Stomach (tissue), 4 donors: ENCODE measurements at regions not wholly inside any gene's neighbourhood (a gene's known extent, or its start where the extent isn't known, plus 50 kb on each side); places are given as distances from the start of the nearest gene placed in this dataset.

Source experiments
- CTCF ChIP-seq, 7 experiments: fragments of 450-650 bp in 4 of 7; fragments of 200-600 bp in 3 of 7; sonication (generic) in 3 of 7; IDR thresholded peaks; one replicate each; pipeline ENCODE4 v1.5.1; 2016 to 2019; ENCODE audit warnings: antibody characterized with exemption in 7 of 7, control low read depth in 2 of 7, mild to moderate bottlenecking in 1 of 7
- POLR2A ChIP-seq, 4 donors: fragments of 450-650 bp; IDR thresholded peaks; one replicate each; pipeline ENCODE4 v1.6.1; 2016; ENCODE audit warnings: antibody characterized with exemption in 4 of 4, control low read depth in 2 of 4, mild to moderate bottlenecking in 1 of 4, moderate library complexity in 1 of 4
- POLR2AphosphoS5 ChIP-seq, 3 donors: sonication (generic); formaldehyde crosslinking; IDR thresholded peaks; one replicate each; pipeline ENCODE4 v1.6.1; 2016; ENCODE audit warnings: antibody characterized with exemption in 3 of 3

GRCh38 chr1:56268519-56269140 lies 310.7 kb downstream of the PLPP3 start:
- TF ChIP-seq CTCF (IDR thresholded peaks at IDR 0.05) (no peak), POLR2A (IDR thresholded peaks at IDR 0.05) (no peak), POLR2AphosphoS5 (IDR thresholded peaks at IDR 0.05) (no peak)
